CD4-positive, alpha-beta T cell treated with Interleukin-15 for 4 hours (primary cell): ENCODE measurements at regions not wholly inside any gene's neighbourhood (a gene's known extent, or its start where the extent isn't known, plus 50 kb on each side); places are given as distances from the start of the nearest gene placed in this dataset.

Experiments used
- DNase-seq: peaks from one replicate; pipeline ENCODE4 v3.0.0-alpha.2; 2020; ENCODE audit warnings: low spot score

DNA sequence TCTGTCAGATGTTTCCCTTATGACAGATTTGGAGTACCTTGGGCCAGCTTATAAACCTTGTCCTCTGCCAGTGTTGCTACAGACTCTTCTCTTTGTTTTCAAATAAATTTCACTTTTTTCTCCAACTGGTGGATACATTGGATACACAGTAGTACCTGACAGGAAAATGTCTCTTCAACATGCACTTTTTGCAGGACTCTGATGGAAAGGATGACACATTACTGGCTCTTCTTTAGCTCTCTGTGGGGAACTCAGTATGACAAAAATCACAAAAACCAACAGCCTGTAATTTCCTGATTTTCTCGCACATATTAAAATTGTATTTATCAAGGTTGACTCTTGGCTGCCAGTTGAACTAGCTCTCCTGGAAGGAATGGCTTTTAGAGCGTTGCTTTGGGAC, 61.3 kb upstream of the GIMD1 start:
- no peak for DNase-seq

- DNase-seq, result no peak
Measured at GRCh38 chr4:106426069-106426468, 57.5 kb upstream of the GIMD1 start.

DNA sequence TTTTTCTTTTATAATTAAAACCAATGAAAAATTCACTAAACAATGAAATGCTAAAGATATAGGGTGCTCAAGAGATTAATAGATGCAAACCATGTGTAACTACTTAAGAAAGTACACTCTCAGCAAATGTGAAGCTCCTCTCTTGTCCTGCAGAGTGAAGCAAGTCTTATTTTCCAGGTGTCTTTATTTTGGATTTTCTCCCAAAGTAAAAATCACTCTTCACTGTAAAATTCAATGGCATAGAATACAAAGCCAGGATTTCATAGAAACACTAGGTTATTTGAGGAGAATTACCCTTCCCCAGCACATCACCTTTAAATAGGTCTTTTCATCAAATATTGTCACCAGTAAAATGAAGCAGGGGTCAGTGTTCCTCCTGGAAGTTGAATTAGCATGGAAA, 57.0 kb upstream of the GIMD1 start:
- no peak for DNase-seq

GRCh38 chr4:106424426-106424825, 55.8 kb upstream of the GIMD1 start:
- DNase-seq, result no peak

- no peak for DNase-seq
Measured at GRCh38 chr4:106423791-106424190, 55.2 kb upstream of the GIMD1 start.

GRCh38 chr4:106422766-106423165, 54.2 kb upstream of the GIMD1 start:
- no peak for DNase-seq

DNA sequence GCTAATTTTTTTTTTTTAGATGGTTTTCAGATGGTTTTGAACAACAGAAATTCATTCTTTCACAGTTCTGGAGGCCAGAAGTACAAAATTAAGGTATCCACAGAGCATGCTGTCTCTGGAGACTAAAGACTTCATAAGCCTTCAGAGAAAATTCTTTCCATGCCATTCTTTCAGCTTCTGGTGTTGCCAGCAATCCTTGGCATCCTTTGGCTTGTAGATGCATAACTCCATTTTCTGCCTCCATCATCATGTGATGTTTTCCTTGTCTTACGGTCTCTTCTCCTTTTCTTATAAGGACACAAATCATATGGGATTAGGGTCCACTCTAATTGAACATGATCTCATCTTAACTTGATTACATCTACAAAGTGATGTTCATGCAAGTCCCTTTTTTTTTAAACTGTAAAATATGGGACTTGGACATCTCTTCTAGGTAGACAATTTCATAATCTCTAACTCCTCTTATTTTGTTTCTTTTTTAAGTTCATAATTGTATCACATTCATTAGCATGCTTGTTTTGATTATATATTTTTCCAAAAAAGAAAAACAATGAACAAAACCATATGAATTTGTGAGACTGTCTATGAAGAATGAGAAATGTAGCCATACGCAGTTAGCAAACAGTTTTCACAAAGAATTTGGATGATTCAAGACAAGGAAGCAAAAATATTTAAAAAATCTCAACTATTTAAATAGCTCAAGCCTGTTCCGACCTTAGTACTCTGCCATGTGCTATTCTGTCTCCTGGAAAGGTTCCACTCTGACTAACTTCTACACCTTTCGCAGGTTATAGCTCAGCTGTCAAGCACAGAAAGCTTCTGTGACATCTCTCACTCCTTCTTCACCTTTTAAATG, 53.1 kb upstream of the GIMD1 start:
- no peak for DNase-seq

- DNase-seq, result no peak
Measured at GRCh38 chr4:106418444-106418843, 49.9 kb upstream of the GIMD1 start.
